ENCODE measurements at regions not wholly inside any gene's neighbourhood (a gene's known extent, or its start where the extent isn't known, plus 50 kb on each side); places are given as distances from the start of the nearest gene placed in this dataset.

DNA sequence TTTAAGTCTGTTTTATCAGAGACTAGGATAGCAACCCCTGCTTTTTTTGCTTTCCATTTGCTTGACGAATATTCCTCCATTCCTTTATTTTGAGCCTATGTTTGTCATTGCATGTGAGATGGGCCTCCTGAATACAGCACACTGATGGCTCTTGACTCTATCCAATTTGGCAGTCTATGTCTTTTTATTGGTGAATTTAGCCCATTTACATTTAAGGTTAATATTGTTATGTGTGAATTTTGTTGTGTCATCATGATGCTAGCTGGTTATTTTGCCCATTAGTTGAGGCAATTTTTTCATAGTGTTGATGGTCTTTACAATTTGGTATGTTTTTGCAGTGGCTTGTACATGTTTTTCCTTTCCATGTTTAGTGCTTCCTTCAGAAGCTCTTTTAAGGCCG lies 50.7 kb upstream of the PDE4B start:
- DNase-seq (ENCODE audit: low read depth in 1 of 2, low spot score in 1 of 2): no peak
